ENCODE measurements at regions not wholly inside any gene's neighbourhood (a gene's known extent, or its start where the extent isn't known, plus 50 kb on each side); places are given as distances from the start of the nearest gene placed in this dataset.
A peak's percentile ranks its signal among the peaks of the same experiment; 100 is the strongest.

DNA sequence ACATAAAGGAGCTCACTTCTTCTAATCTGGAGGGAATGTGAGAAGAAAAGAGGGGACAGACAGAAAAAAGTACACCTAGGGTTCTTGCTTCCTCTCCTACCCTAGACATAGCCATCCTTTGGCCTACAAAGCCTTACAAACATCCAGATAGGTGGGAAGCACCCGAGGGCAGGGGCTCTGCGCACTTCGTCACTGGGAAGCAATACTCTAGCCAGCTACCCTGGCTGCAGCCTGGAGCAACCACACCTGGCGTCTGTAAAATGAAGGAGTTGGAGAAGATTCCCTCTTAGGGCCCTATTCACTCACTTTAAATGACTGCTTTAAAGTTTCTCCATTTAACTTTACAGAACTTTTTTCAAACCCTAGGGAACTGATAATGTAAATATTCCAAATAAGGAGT, 65.7 kb upstream of the NOCT start:
- no peak for DNase-seq (ENCODE audit: low spot score)
- ChIA-PET POLR2A (ENCODE audit: low non-redundant PET) (no interaction called here), CTCF (interaction anchor here (0.7 kb wide), 1 partner anchor 413 kb away, joined by 5 read pairs; no protein-coding TSS in a partner anchor)
- TF ChIP-seq, protein P1, sequence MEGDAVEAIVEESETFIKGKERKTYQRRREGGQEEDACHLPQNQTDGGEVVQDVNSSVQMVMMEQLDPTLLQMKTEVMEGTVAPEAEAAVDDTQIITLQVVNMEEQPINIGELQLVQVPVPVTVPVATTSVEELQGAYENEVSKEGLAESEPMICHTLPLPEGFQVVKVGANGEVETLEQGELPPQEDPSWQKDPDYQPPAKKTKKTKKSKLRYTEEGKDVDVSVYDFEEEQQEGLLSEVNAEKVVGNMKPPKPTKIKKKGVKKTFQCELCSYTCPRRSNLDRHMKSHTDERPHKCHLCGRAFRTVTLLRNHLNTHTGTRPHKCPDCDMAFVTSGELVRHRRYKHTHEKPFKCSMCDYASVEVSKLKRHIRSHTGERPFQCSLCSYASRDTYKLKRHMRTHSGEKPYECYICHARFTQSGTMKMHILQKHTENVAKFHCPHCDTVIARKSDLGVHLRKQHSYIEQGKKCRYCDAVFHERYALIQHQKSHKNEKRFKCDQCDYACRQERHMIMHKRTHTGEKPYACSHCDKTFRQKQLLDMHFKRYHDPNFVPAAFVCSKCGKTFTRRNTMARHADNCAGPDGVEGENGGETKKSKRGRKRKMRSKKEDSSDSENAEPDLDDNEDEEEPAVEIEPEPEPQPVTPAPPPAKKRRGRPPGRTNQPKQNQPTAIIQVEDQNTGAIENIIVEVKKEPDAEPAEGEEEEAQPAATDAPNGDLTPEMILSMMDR (conservative IDR thresholded peaks at IDR 0.05; ENCODE audit: low read depth) = no peak
- H3K27ac ChIP-seq = no peak overlapping the region

DNA sequence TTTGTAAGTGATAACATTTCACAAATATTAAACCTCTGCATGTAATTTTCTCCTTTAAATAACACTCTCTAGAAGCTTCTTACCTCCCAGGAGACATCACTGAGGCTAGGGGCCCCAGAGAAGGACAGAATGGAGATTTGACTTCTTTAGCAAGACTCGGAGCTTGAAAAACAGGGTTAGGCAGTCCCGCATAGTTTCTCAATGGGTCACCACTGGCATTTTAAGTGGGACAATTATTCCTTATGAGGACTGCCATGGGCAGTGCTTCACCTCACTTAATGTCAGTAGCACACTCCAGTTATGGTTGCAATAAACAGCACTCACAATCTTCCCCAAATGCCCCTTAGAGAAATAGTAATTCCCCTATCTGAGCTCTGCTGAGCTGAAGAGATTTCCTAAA, 66.7 kb upstream of the NOCT start:
- DNase-seq (ENCODE audit: low spot score) = peak; percentile 27
- POLR2A ChIA-PET (ENCODE audit: low non-redundant PET) = no interaction called here
- TF ChIP-seq, protein P1 (conservative IDR thresholded peaks at IDR 0.05; ENCODE audit: low read depth) = no peak
- CTCF ChIA-PET = interaction anchor here (0.6 to 0.8 kb wide), 2 partner anchors 52 to 79 kb away, joined by 3 read pairs; no protein-coding TSS in a partner anchor
- H3K27ac ChIP-seq = no peak overlapping the region

DNA sequence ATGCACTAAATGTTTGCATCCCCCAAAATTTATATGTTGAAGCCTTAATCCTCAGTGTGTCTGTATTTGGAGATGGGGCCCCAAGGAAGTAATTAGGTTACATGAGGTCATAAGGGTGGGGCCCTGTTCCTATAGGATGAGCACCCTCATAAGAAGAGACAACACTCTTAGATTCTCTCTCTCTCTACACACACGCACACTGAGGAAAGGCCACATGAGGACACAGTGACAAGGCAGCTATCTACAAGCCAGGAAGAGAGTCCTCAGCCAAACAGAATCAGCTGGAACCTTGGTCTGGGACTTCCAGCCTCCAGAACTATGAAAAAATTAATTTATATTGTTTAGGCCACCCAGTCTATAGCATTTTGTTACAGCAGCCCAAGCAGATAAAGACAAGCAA, 69.3 kb upstream of the NOCT start:
- DNase-seq (ENCODE audit: low spot score) = no peak
- no peak overlapping the region for H3K27ac ChIP-seq
- POLR2A ChIA-PET (ENCODE audit: low non-redundant PET) = no interaction called here
- CTCF ChIA-PET = no interaction called here
- TF ChIP-seq, protein P1 (conservative IDR thresholded peaks at IDR 0.05; ENCODE audit: low read depth) = no peak

DNA sequence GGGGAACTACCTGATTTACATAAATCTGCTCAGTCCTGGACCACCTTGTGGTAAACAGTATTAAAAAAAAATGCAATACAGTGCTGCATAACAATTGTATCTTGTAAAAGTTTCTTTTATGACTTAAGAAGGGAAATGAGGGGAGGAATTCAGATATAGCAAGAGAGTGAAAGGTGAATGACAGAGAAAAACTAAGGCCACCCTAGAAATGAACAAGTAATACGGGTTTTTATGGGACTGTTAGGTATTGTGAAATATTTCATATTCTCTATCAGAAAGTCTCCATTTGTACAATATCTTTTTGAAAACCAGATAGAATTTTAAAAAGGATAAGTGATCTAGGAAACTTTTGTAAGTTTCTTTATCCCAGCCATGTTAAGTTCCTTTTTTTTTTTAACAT, 69.7 kb upstream of the NOCT start:
- ChIA-PET POLR2A (ENCODE audit: low non-redundant PET) (no interaction called here), CTCF (no interaction called here)
- no peak for DNase-seq (ENCODE audit: low spot score)
- no peak overlapping the region for H3K27ac ChIP-seq
- TF ChIP-seq, protein P1 (conservative IDR thresholded peaks at IDR 0.05; ENCODE audit: low read depth) = no peak

DNA sequence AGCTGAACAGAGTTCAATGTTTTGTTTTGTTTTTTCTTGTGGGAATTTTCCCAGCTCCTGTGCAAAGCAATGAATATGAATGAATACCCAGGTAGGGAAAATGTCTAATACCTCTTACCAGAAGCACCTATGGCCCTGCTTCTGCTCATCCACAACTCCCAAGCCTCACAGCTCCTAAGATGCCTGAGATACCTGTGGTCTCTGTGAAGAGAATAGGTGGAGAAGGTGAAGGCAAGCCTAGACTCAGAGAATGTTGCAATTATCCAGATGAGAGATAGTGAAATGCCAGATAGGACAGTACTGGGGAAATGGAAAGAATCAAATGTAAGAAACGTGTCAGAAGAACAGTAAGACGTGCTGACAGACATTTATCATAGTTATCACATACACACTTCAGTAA, 70.2 kb upstream of the NOCT start:
- POLR2A ChIA-PET (ENCODE audit: low non-redundant PET) = no interaction called here
- TF ChIP-seq, protein P1 (conservative IDR thresholded peaks at IDR 0.05; ENCODE audit: low read depth) = no peak
- CTCF ChIA-PET = no interaction called here
- DNase-seq (ENCODE audit: low spot score) = no peak
- H3K27ac ChIP-seq = no peak overlapping the region

DNA sequence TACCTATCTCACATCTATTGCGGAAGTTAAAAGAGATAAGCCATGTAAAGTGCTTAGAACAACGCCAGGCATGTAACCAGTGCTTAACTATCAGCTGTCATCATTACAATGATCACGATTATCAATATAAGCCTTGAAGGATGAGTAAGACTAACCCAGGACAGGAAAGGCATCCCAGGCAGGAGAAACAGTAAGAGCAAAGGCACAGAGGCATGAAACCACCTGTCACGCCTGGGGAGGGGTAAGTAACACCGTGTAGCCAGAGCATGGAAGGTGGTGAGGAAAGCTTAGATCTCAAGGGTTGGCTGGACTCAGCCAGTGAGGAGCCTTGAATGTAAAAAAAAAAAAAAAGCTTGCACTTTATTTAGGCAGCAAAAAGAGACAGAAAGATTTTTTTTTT, 71.7 kb upstream of the NOCT start:
- no peak for DNase-seq (ENCODE audit: low spot score)
- H3K27ac ChIP-seq = no peak overlapping the region
- POLR2A ChIA-PET (ENCODE audit: low non-redundant PET) = no interaction called here

More for the DNA sequence above, 71.7 kb upstream of the NOCT start:
- TF ChIP-seq, protein P1 (conservative IDR thresholded peaks at IDR 0.05; ENCODE audit: low read depth) = no peak
- CTCF ChIA-PET = interaction anchor here (0.7 kb wide), 1 partner anchor 30 kb away, joined by 3 read pairs; no protein-coding TSS in a partner anchor
